ENCODE measurements at regions not wholly inside any gene's neighbourhood (a gene's known extent, or its start where the extent isn't known, plus 50 kb on each side); places are given as distances from the start of the nearest gene placed in this dataset.

- TF ChIP-seq, protein P1, sequence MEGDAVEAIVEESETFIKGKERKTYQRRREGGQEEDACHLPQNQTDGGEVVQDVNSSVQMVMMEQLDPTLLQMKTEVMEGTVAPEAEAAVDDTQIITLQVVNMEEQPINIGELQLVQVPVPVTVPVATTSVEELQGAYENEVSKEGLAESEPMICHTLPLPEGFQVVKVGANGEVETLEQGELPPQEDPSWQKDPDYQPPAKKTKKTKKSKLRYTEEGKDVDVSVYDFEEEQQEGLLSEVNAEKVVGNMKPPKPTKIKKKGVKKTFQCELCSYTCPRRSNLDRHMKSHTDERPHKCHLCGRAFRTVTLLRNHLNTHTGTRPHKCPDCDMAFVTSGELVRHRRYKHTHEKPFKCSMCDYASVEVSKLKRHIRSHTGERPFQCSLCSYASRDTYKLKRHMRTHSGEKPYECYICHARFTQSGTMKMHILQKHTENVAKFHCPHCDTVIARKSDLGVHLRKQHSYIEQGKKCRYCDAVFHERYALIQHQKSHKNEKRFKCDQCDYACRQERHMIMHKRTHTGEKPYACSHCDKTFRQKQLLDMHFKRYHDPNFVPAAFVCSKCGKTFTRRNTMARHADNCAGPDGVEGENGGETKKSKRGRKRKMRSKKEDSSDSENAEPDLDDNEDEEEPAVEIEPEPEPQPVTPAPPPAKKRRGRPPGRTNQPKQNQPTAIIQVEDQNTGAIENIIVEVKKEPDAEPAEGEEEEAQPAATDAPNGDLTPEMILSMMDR (IDR thresholded peaks at IDR 0.05; ENCODE audit: insufficient read depth, low read length) = no peak
- TF ChIP-seq POLR2AphosphoS5 (IDR thresholded peaks at IDR 0.05; ENCODE audit: low read depth) = no peak
These were observed 489.2 kb upstream of the ROBO2 start for GRCh38 chr3:76550522-76551201.

Measured in HL-60 (cell line).